Astrocyte (in vitro differentiated cells and primary cell): ENCODE measurements at regions not wholly inside any gene's neighbourhood (a gene's known extent, or its start where the extent isn't known, plus 50 kb on each side); places are given as distances from the start of the nearest gene placed in this dataset.

ENCODE experiments used
- DNase-seq: peaks from one replicate; pipeline ENCODE4 v3.0.0-alpha.2; 2010; ENCODE audit warnings: low read depth
- FAIRE-seq: peaks from 2 replicates; lab custom pipeline; 2011; peaks lifted over from hg19 to GRCh38; lab: Jason Lieb, UNC
- H2AFZ ChIP-seq: 2 replicates; pipeline ENCODE4 v1.6.0; 2012; ENCODE audit warnings: low read depth, low read length, inconsistent platforms
- H3K27ac ChIP-seq: 2 replicates; pipeline ENCODE4 v1.5.1; 2011; ENCODE audit warnings: low read depth, low read length, inconsistent platforms
- H3K27me3 ChIP-seq: 2 replicates; pipeline ENCODE4 v1.6.0; 2011; ENCODE audit warnings: low read length, inconsistent platforms; ENCODE audit not compliant: insufficient read depth
- H3K36me3 ChIP-seq: 2 replicates; pipeline ENCODE4 v1.5.1; 2011; ENCODE audit warnings: low read length, inconsistent platforms; ENCODE audit not compliant: insufficient read depth
- H3K4me1 ChIP-seq: 2 replicates; pipeline ENCODE4 v1.5.1; 2011; ENCODE audit warnings: low read length, inconsistent platforms; ENCODE audit not compliant: insufficient read depth
- H3K4me2 ChIP-seq: 2 replicates; pipeline ENCODE4 v1.6.0; 2012; ENCODE audit warnings: low read length, inconsistent platforms
- H3K4me3 ChIP-seq: 2 replicates; pipeline ENCODE4 v1.5.1; 2011; ENCODE audit warnings: low read depth, mild to moderate bottlenecking, low read length, inconsistent platforms; ENCODE audit not compliant: insufficient read depth
- H3K79me2 ChIP-seq: 2 replicates; pipeline ENCODE4 v1.6.0; 2012; ENCODE audit warnings: mild to moderate bottlenecking, low read length, inconsistent platforms; ENCODE audit not compliant: insufficient read depth
- H3K9ac ChIP-seq: 2 replicates; pipeline ENCODE4 v1.6.0; 2012; ENCODE audit warnings: mild to moderate bottlenecking, low read length, inconsistent platforms
- H3K9me3 ChIP-seq: 2 replicates; pipeline ENCODE4 v1.5.1; 2012; ENCODE audit warnings: low read depth, mild to moderate bottlenecking, low read length, inconsistent platforms; ENCODE audit not compliant: insufficient read depth
- H4K20me1 ChIP-seq: 2 replicates; pipeline ENCODE4 v1.6.0; 2012; ENCODE audit warnings: low read length, inconsistent platforms; ENCODE audit not compliant: insufficient read depth
- H3K27ac Mint-ChIP-seq: one replicate; pipeline ENCODE4 v1.8.0; 2021; ENCODE audit warnings: mild to moderate bottlenecking, mixed read lengths; ENCODE audit not compliant: unreplicated experiment
- H3K27me3 Mint-ChIP-seq: one replicate; pipeline ENCODE4 v1.8.0; 2021; ENCODE audit warnings: low read depth, mixed read lengths; ENCODE audit not compliant: unreplicated experiment
- H3K36me3 Mint-ChIP-seq: one replicate; pipeline ENCODE4 v1.8.0; 2021; ENCODE audit warnings: low read depth, mixed read lengths; ENCODE audit not compliant: unreplicated experiment
- H3K4me1 Mint-ChIP-seq: one replicate; pipeline ENCODE4 v1.8.0; 2021; ENCODE audit warnings: low read depth, mixed read lengths; ENCODE audit not compliant: unreplicated experiment
- H3K4me3 Mint-ChIP-seq: one replicate; pipeline ENCODE4 v1.8.0; 2021; ENCODE audit warnings: mild to moderate bottlenecking, moderate library complexity, mixed read lengths; ENCODE audit not compliant: unreplicated experiment
- H3K9me3 Mint-ChIP-seq: one replicate; pipeline ENCODE4 v1.8.0; 2021; ENCODE audit warnings: mild to moderate bottlenecking, mixed read lengths; ENCODE audit not compliant: unreplicated experiment
- EZH2 ChIP-seq: IDR thresholded peaks from 2 replicates; pipeline ENCODE4 v1.6.1; 2012; ENCODE audit warnings: mild to moderate bottlenecking, low read length, inconsistent platforms; ENCODE audit not compliant: insufficient read depth
- TF ChIP-seq, protein P1 (sequence below): IDR thresholded peaks from 2 replicates; pipeline ENCODE4 v1.5.1; 2011; ENCODE audit warnings: low read depth, mild to moderate bottlenecking, inconsistent platforms, low read length, moderate library complexity; ENCODE audit not compliant: insufficient read depth

DNA sequence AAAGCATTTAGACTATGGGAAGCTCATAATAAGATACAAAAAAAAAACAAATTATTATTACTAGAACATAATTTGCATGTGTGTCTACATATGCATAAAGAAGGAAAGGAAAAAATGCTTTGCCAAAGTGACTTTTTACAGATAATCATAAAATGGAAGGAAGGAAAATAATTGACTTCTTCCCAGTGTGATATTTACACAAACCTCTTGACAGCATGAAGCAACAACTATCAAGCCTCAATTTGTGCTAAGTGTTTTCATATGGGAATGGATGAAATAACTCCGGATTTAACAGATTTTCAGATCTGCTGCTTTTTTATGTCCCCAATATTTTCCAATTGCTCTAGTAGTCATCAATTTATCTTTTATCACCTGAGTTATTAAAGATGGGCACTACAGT lies 275.9 kb upstream of the REG3G start:
- no peaks in the 10 kb centered on the region for H3K36me3 ChIP-seq
- DNase-seq = no peak
- H3K4me3 ChIP-seq = no peak overlapping the region
- no peak overlapping the region for H3K9ac ChIP-seq
- no peaks in the 10 kb centered on the region for H3K4me1 ChIP-seq
- H3K27ac Mint-ChIP-seq = no peak overlapping the region
- H4K20me1 ChIP-seq = no peaks in the 10 kb centered on the region
- TF ChIP-seq, protein P1, sequence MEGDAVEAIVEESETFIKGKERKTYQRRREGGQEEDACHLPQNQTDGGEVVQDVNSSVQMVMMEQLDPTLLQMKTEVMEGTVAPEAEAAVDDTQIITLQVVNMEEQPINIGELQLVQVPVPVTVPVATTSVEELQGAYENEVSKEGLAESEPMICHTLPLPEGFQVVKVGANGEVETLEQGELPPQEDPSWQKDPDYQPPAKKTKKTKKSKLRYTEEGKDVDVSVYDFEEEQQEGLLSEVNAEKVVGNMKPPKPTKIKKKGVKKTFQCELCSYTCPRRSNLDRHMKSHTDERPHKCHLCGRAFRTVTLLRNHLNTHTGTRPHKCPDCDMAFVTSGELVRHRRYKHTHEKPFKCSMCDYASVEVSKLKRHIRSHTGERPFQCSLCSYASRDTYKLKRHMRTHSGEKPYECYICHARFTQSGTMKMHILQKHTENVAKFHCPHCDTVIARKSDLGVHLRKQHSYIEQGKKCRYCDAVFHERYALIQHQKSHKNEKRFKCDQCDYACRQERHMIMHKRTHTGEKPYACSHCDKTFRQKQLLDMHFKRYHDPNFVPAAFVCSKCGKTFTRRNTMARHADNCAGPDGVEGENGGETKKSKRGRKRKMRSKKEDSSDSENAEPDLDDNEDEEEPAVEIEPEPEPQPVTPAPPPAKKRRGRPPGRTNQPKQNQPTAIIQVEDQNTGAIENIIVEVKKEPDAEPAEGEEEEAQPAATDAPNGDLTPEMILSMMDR = no peak
- no peak for TF ChIP-seq EZH2
- no peaks in the 10 kb centered on the region for H3K9me3 ChIP-seq
- no peak overlapping the region for H3K27ac ChIP-seq
- no peak overlapping the region for H2AFZ ChIP-seq
- H3K27me3 Mint-ChIP-seq = no peaks in the 10 kb centered on the region
- no peaks in the 10 kb centered on the region for H3K36me3 Mint-ChIP-seq
- no peak for FAIRE-seq
- no peaks in the 10 kb centered on the region for H3K79me2 ChIP-seq
- no peak overlapping the region for H3K4me3 Mint-ChIP-seq
- no peaks in the 10 kb centered on the region for H3K9me3 Mint-ChIP-seq
- H3K27me3 ChIP-seq = no peaks in the 10 kb centered on the region
- no peaks in the 10 kb centered on the region for H3K4me1 Mint-ChIP-seq
- H3K4me2 ChIP-seq = no peak overlapping the region

DNA sequence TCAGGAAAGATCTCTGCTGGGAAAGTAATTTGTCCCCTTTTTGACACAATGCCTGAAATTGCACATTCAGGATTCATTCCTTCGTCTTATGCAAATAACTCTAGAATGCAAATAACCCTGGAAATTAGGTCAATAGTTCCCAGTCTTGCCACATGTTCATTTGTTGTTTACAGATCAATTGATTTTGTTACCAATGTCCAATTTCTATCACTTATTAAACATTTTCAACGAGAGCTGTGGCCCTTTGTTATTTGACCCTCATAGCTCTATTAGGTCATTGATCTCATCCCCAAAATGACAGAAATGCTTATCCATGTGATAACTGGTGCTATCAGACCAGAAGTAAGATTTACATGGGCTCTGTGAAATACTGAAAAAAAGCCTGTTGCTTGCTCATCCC lies 275.3 kb upstream of the REG3G start:
- Mint-ChIP-seq H3K27ac (no peak overlapping the region), H3K36me3 (no peaks in the 10 kb centered on the region), H3K4me3 (no peak overlapping the region), H3K4me1 (no peaks in the 10 kb centered on the region), H3K9me3 (no peaks in the 10 kb centered on the region), H3K27me3 (no peaks in the 10 kb centered on the region)
- Histone ChIP-seq H4K20me1 (no peaks in the 10 kb centered on the region), H3K9me3 (no peaks in the 10 kb centered on the region), H3K9ac (no peak overlapping the region), H3K4me2 (no peak overlapping the region), H3K36me3 (no peaks in the 10 kb centered on the region), H2AFZ (no peak overlapping the region), H3K4me1 (no peaks in the 10 kb centered on the region), H3K27ac (no peak overlapping the region), H3K4me3 (no peak overlapping the region), H3K27me3 (no peaks in the 10 kb centered on the region), H3K79me2 (no peaks in the 10 kb centered on the region)
- TF ChIP-seq, protein P1 = no peak
- TF ChIP-seq EZH2 = no peak
- FAIRE-seq (no peak), DNase-seq (no peak)

GRCh38 chr2:78754930-78755329 lies 270.6 kb upstream of the REG3G start:
- Histone ChIP-seq H3K36me3 (no peaks in the 10 kb centered on the region), H2AFZ (no peak overlapping the region), H3K9me3 (no peaks in the 10 kb centered on the region), H3K27ac (no peak overlapping the region), H3K79me2 (no peaks in the 10 kb centered on the region), H3K4me1 (no peaks in the 10 kb centered on the region), H3K4me2 (no peak overlapping the region), H4K20me1 (no peaks in the 10 kb centered on the region), H3K4me3 (no peak overlapping the region), H3K9ac (no peak overlapping the region), H3K27me3 (no peaks in the 10 kb centered on the region)
- DNase-seq (no peak), FAIRE-seq (no peak)
- H3K4me1 Mint-ChIP-seq = peaks cover 1% of the 10 kb centered on the region
- no peaks in the 10 kb centered on the region for H3K27me3 Mint-ChIP-seq
- no peaks in the 10 kb centered on the region for H3K36me3 Mint-ChIP-seq
- no peak for TF ChIP-seq EZH2
- TF ChIP-seq, protein P1 = no peak
- peaks cover 7% of the 10 kb centered on the region for H3K9me3 Mint-ChIP-seq
- no peak overlapping the region for H3K27ac Mint-ChIP-seq
- H3K4me3 Mint-ChIP-seq = no peak overlapping the region
